A549 (cell line): ENCODE measurements at regions not wholly inside any gene's neighbourhood (a gene's known extent, or its start where the extent isn't known, plus 50 kb on each side); places are given as distances from the start of the nearest gene placed in this dataset.

ENCODE experiments used
- BHLHE40 ChIP-seq: IDR thresholded peaks from 2 replicates; pipeline ENCODE4 v1.6.1; 2012; ENCODE audit warnings: low read depth, low read length, inconsistent platforms
- CTCF ChIP-seq: fragments of >200 bp; sonication (Bioruptor Twin); formaldehyde crosslinking; IDR thresholded peaks from 3 replicates; pipeline ENCODE4 v1.5.1; 2016
- MAX ChIP-seq: IDR thresholded peaks from 2 replicates; pipeline ENCODE4 v1.6.1; 2012
- RAD21 ChIP-seq, 2 experiments: fragments of >200 bp in 1 of 2; sonication (Bioruptor Twin) in 1 of 2; formaldehyde crosslinking in 1 of 2; IDR thresholded peaks in 1 of 2; conservative IDR thresholded peaks in 1 of 2; 2 replicates in 1 of 2; 3 replicates in 1 of 2; pipeline ENCODE4 v1.6.1; 2012 to 2018; ENCODE audit warnings: inconsistent platforms in 1 of 2
- TP53 ChIP-seq: fragments of 250-450 bp; sonication (Bioruptor Pico); IDR thresholded peaks from 2 replicates; pipeline ENCODE4 v1.5.0; 2021; ENCODE audit warnings: mild to moderate bottlenecking, moderate library complexity

GRCh38 chr3:109982201-109982600 lies 644.9 kb upstream of the DPPA4 start:
- no peak for TF ChIP-seq BHLHE40
- TF ChIP-seq CTCF, result no peak
- no peak for TF ChIP-seq RAD21 (conservative IDR thresholded peaks at IDR 0.05 in 1 of 2, IDR thresholded peaks at IDR 0.05 in 1 of 2)
- TF ChIP-seq TP53 (CRISPR knock-in tag), result no peak
- TF ChIP-seq MAX, result no peak
